ENCODE measurements at regions not wholly inside any gene's neighbourhood (a gene's known extent, or its start where the extent isn't known, plus 50 kb on each side); places are given as distances from the start of the nearest gene placed in this dataset.
"Not testable (repeated sequence)": the region's sequence is repeated elsewhere in the genome, so short reads cannot be mapped to it uniquely, and the experiment has no call there.

DNA sequence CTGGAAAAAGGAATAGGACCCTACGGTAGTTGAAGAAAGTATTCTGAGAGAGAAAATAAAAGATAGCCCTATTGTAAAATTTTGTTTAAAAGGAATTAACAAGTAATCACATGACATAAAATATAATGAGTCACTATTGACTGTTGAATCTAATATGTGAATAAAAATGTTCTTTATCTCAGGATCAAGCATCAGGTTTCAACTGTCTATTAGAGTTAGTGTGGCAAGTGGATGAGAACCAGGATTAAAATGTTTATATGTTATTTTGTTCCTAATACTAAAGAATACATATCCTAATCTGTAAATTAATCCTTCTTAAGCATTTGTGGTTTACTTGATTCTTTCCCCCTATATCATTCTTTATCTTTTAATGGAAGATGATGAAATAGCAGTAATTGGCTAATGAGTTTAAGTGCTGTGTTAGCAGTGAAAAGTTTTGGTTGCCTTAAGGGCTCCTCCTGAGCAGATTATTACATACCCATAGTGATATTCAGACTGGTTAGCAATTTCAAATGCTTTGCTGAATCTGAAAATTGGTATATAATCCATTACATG, 101.8 kb upstream of the BCHE start:
- Histone ChIP-seq H2AFZ (ENCODE audit: insufficient read depth, low read depth, low read length, poor library complexity, severe bottlenecking) (no peak overlapping the region), H4K20me1 (ENCODE audit: insufficient read depth, low read length) (no peaks in the 10 kb centered on the region), H3K9me3 (replicated peaks in 1 of 2; ENCODE audit: control insufficient read depth in 1 of 2, insufficient read depth in 1 of 2, low read length in 2 of 2) (no peaks in the 10 kb centered on the region), H3K27ac (ENCODE audit: low read depth in 1 of 2, low read length in 2 of 2) (no peak overlapping the region), H3K4me1 (ENCODE audit: control insufficient read depth in 1 of 2, insufficient read depth in 2 of 2, low read length in 2 of 2) (no peaks in the 10 kb centered on the region), H3K4me3 (replicated peaks in 1 of 3; ENCODE audit: low read depth in 2 of 3, low read length in 3 of 3) (no peak overlapping the region), H3K36me3 (replicated peaks in 1 of 2; ENCODE audit: control insufficient read depth in 1 of 2, insufficient read depth in 2 of 2, low read length in 2 of 2) (no peaks in the 10 kb centered on the region), H3K79me2 (ENCODE audit: insufficient read depth, low read length) (no peaks in the 10 kb centered on the region), H3K4me2 (replicated peaks; ENCODE audit: extremely low read depth, low read length, poor library complexity, severe bottlenecking) (no peak overlapping the region), H3K27me3 (ENCODE audit: control insufficient read depth in 2 of 2, insufficient read depth in 2 of 2, low read length in 2 of 2) (no peaks in the 10 kb centered on the region), H3K9ac (ENCODE audit: insufficient read depth, low read length, poor library complexity, severe bottlenecking) (no peak overlapping the region)
- Mint-ChIP-seq H3K27me3 (ENCODE audit: low read depth in 3 of 3) (peaks cover 0 to 2% (median 0%) of the 10 kb centered on the region in 3 donors), H3K36me3 (no peaks in the 10 kb centered on the region), H3K4me3 (no peak overlapping the region), H3K27ac (no peak overlapping the region), H3K9me3 (peaks cover 0 to 10% (median 3%) of the 10 kb centered on the region in 7 donors), H3K4me1 (no peaks in the 10 kb centered on the region)
- TF ChIP-seq, protein P1, sequence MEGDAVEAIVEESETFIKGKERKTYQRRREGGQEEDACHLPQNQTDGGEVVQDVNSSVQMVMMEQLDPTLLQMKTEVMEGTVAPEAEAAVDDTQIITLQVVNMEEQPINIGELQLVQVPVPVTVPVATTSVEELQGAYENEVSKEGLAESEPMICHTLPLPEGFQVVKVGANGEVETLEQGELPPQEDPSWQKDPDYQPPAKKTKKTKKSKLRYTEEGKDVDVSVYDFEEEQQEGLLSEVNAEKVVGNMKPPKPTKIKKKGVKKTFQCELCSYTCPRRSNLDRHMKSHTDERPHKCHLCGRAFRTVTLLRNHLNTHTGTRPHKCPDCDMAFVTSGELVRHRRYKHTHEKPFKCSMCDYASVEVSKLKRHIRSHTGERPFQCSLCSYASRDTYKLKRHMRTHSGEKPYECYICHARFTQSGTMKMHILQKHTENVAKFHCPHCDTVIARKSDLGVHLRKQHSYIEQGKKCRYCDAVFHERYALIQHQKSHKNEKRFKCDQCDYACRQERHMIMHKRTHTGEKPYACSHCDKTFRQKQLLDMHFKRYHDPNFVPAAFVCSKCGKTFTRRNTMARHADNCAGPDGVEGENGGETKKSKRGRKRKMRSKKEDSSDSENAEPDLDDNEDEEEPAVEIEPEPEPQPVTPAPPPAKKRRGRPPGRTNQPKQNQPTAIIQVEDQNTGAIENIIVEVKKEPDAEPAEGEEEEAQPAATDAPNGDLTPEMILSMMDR (IDR thresholded peaks at IDR 0.05), result no peak
- intact Hi-C loops (cut with micrococcal nuclease), result no loop called here
- WGBS (ENCODE audit: insufficient coverage), result no CpG with 5 or more reads among the region's 1 CpG
- DNase-seq, result no peak

DNA sequence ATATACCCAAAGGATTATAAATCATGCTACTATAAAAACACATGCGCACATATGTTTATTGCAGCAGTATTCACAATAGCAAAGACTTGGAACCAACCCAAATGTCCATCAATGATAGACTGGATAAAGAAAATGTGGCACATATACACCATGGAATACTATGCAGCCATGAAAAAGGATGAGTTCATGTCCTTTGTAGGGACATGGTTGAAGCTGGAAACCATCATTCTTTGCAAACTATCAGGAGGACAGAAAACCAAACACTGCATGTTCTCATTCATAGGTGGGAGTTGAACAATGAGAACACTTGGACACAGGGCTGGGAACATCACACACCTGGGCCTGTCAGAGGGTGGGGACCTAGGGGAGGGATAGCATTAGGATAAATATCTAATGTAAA, 98.9 kb upstream of the BCHE start:
- H3K36me3 ChIP-seq (replicated peaks in 1 of 2; ENCODE audit: control insufficient read depth in 1 of 2, insufficient read depth in 2 of 2, low read length in 2 of 2); H3K27me3 ChIP-seq (ENCODE audit: control insufficient read depth in 2 of 2, insufficient read depth in 2 of 2, low read length in 2 of 2); H3K9me3 ChIP-seq (replicated peaks in 1 of 2; ENCODE audit: control insufficient read depth in 1 of 2, insufficient read depth in 1 of 2, low read length in 2 of 2); H3K9ac ChIP-seq (ENCODE audit: insufficient read depth, low read length, poor library complexity, severe bottlenecking); H3K36me3 Mint-ChIP-seq; H3K27ac Mint-ChIP-seq; H2AFZ ChIP-seq (ENCODE audit: insufficient read depth, low read depth, low read length, poor library complexity, severe bottlenecking); H3K4me1 ChIP-seq (ENCODE audit: control insufficient read depth in 1 of 2, insufficient read depth in 2 of 2, low read length in 2 of 2); intact Hi-C loops (cut with micrococcal nuclease); H3K4me2 ChIP-seq (replicated peaks; ENCODE audit: extremely low read depth, low read length, poor library complexity, severe bottlenecking); DNase-seq; H3K4me3 Mint-ChIP-seq; H3K4me3 ChIP-seq (replicated peaks in 1 of 3; ENCODE audit: low read depth in 2 of 3, low read length in 3 of 3); H4K20me1 ChIP-seq (ENCODE audit: insufficient read depth, low read length); H3K27me3 Mint-ChIP-seq (ENCODE audit: low read depth in 3 of 3); H3K27ac ChIP-seq (ENCODE audit: low read depth in 1 of 2, low read length in 2 of 2); H3K4me1 Mint-ChIP-seq; H3K79me2 ChIP-seq (ENCODE audit: insufficient read depth, low read length): not testable (repeated sequence)
- peaks cover 4 to 14% (median 10%) of the 10 kb centered on the region in 7 donors for H3K9me3 Mint-ChIP-seq
- no CpG with 5 or more reads among the region's 1 CpG for WGBS (ENCODE audit: insufficient coverage)

DNA sequence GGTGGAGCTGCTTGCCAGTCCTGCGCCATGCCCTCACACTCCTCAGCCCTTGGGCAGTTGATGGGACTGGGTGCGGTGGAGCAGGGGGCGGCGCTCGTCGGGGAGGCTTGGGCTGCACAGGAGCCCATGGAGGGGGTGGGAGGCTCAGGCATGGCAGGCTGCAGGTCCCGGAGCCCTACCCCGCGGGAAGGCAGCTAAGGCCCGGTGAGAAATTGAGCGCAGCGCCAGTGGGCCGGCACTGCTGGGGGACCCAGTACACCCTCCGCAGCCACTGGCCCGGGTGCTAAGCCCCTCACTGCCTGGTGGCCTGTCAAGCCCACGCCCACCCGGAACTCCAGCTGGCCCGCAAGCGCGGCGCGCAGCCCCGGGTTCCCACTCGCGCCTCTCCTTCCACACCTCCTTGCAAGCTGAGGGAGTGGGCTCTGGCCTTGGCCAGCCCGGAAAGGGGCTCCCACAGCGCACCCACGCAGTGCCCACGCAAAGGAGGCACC, 87.1 kb upstream of the BCHE start:
- DNase-seq; intact Hi-C loops (cut with micrococcal nuclease); H3K9me3 ChIP-seq (replicated peaks in 1 of 2; ENCODE audit: control insufficient read depth in 1 of 2, insufficient read depth in 1 of 2, low read length in 2 of 2); H3K9ac ChIP-seq (ENCODE audit: insufficient read depth, low read length, poor library complexity, severe bottlenecking); H3K4me2 ChIP-seq (replicated peaks; ENCODE audit: extremely low read depth, low read length, poor library complexity, severe bottlenecking); H4K20me1 ChIP-seq (ENCODE audit: insufficient read depth, low read length); H3K36me3 Mint-ChIP-seq; H3K36me3 ChIP-seq (replicated peaks in 1 of 2; ENCODE audit: control insufficient read depth in 1 of 2, insufficient read depth in 2 of 2, low read length in 2 of 2); H3K4me3 ChIP-seq (replicated peaks in 1 of 3; ENCODE audit: low read depth in 2 of 3, low read length in 3 of 3); H3K4me1 Mint-ChIP-seq; H3K27me3 Mint-ChIP-seq (ENCODE audit: low read depth in 3 of 3); H3K4me1 ChIP-seq (ENCODE audit: control insufficient read depth in 1 of 2, insufficient read depth in 2 of 2, low read length in 2 of 2); H2AFZ ChIP-seq (ENCODE audit: insufficient read depth, low read depth, low read length, poor library complexity, severe bottlenecking); H3K79me2 ChIP-seq (ENCODE audit: insufficient read depth, low read length); H3K4me3 Mint-ChIP-seq; H3K27ac Mint-ChIP-seq; H3K27me3 ChIP-seq (ENCODE audit: control insufficient read depth in 2 of 2, insufficient read depth in 2 of 2, low read length in 2 of 2); H3K27ac ChIP-seq (ENCODE audit: low read depth in 1 of 2, low read length in 2 of 2): not testable (repeated sequence)
- peaks cover 4 to 15% (median 7%) of the 10 kb centered on the region in 7 donors for H3K9me3 Mint-ChIP-seq
- over 99% methylated on average over 17 of the region's 29 CpGs for WGBS (ENCODE audit: insufficient coverage)

Data from CD14-positive monocyte (primary cell).